HG03103 (cell line): ENCODE measurements at regions not wholly inside any gene's neighbourhood (a gene's known extent, or its start where the extent isn't known, plus 50 kb on each side); places are given as distances from the start of the nearest gene placed in this dataset.

ENCODE experiments used
- ATAC-seq: cut with Tn5 transposase; IDR thresholded peaks from one replicate; pipeline ENCODE4 v1.9.1; 2021; ENCODE audit warnings: low read depth; ENCODE audit not compliant: unreplicated experiment

- ATAC-seq, result no peak
These were observed 864.0 kb downstream of the KCNJ2 start for GRCh38 chr17:71033336-71033735.

DNA sequence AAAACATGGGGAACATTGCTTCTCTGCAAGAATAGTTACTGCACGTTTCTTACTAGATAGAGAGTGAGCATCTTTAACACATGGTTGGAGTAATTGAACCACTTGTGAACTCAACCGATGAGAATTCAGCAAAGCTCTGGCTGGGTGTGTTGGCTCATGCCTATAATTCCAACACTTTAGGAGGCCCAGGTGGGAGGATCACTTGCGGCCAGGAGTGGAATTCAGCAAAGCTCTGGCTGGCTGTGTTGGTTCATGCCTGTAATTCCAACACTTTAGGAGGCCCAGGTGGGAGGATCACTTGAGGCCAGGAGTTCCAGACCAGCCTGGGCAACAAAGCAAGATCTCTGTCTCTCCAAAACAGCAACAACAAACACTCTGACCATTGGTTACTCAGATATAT is 865.9 kb downstream of the KCNJ2 start:
- ATAC-seq, result no peak

GRCh38 chr17:71037386-71037785 is 868.1 kb downstream of the KCNJ2 start:
- no peak for ATAC-seq

- ATAC-seq, result no peak
These were observed 870.1 kb downstream of the KCNJ2 start for GRCh38 chr17:71039391-71039790.

DNA sequence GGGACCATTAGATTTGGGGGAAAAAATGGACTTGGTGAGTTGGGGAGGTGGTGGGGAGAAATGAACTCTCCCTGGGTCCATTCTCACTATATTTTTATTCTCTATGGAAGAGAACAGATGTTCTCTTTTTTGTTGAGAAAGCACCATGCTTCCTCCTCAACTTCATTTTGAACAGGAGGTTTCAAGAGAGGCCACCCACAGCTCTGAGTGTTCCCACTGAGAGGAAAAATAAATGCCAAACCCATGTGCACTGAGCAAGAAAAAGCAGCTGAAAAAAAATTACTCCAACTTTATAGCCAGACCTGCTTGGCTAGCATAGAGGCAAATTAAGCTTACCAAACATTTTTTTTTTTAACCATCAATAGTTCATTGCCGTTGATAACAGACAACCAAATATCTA is 883.6 kb downstream of the KCNJ2 start:
- no peak for ATAC-seq

DNA sequence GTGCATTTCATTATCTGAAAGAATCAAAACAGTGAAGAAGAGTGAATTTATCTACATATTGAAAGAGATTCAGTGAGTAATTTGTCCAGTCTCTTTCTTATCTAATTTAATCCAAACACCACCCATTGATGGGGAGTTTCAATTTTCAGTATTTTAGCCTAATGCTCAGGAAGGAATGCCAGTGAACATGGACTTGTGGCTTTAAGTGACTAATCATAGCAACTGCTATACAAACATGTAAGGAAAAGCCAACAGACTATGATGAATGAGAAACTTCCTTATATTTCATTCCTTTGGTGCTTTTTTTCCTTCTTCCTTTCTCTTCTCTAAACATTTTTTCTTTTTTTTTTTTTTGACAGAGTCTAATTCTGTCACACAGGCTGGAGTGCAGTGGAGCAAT is 885.8 kb downstream of the KCNJ2 start:
- no peak for ATAC-seq

DNA sequence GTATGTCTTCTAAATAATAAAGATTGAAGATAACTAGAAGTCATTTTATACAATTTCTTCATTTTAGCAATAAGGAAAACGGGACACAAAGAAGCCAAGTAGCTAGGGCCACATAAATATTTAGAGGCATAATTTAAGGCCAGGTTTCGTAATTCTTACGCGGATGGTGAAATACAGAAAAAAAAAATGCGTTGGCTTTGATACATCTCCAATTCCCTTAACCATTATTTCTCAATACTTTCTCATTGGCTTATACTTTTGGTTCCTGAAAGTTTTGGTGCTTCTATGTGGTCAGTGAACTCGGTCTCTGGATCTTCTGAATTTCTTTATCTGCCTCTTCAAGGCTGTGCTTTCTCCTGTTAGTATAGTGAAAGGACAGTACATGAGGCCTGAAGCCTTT is 888.1 kb downstream of the KCNJ2 start:
- ATAC-seq, result no peak

- no peak for ATAC-seq
These were observed 888.6 kb downstream of the KCNJ2 start for GRCh38 chr17:71057938-71058337.

DNA sequence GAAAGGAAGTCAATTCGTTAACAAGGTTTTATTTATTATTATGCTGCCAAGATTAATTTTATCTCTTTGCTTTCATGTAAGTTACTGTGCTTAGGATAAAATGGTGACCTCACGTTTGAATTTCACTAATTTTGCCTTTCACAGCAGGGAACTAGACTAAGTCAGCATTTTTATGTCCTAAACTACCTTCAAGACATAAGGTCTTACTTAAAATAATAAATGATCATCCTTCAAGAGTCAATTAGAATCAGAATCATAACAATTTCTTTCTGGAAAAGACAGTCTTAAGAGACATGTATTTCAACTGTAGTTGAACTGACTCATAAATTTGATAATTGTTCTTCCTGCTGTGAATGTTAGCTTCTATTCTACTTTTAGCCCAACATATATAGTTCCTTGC is 893.8 kb downstream of the KCNJ2 start:
- ATAC-seq, result no peak

DNA sequence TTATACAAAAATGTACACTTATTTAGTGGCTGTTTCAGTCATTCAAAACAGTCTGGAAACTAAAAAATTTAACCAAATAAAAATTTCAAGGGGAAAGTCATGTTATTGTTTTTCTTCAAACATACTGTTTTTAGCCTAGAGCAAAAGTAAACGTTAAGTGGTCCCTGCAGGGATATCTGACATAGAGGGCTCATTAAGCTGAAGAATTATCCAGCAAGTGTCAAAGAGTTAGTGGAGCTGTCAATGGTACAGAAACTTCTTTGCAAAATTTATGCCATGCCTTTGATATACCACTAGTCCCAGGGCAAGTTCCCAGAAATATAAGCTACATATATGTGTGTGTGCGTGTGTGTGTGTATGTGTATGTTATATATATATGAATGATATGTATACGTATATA is 894.2 kb downstream of the KCNJ2 start:
- ATAC-seq, result no peak

- ATAC-seq, result no peak
These were observed 898.5 kb downstream of the KCNJ2 start for GRCh38 chr17:71067669-71068407.

DNA sequence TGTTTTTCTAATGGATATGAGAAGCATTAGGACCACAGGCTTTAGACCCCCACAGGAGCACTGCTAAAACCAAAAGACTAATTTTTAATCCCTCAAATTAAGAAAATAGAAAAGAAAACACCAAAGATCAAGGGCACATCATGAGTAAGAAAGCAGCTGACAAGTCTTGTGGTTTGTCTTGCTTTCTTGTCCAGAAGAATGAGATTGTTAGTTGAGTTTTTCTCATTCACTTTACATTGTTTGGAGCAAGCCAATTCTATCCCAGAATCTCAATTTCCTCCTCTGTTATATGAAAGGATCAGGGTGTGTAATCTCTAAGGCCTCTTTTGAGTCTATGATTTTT is 899.0 kb downstream of the KCNJ2 start:
- ATAC-seq, result no peak

DNA sequence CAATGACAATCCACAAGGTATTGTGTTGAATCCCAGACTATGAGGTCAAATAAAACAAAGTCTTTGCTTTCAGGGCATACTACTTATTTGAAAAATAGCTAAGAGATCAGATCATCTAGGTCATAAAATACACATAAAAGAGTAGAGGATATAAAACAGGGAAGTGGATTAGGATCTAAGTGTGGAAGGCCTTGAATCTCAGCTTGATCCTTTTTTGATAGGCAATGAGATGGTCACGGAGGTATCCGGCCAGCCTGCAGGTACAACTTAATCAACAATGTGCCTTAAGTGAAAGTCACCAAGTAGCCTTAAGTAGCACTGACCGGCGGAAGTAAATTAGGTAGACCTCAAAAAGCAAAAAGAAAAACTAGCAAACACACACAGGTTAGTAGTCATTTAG is 901.7 kb downstream of the KCNJ2 start:
- ATAC-seq, result no peak

DNA sequence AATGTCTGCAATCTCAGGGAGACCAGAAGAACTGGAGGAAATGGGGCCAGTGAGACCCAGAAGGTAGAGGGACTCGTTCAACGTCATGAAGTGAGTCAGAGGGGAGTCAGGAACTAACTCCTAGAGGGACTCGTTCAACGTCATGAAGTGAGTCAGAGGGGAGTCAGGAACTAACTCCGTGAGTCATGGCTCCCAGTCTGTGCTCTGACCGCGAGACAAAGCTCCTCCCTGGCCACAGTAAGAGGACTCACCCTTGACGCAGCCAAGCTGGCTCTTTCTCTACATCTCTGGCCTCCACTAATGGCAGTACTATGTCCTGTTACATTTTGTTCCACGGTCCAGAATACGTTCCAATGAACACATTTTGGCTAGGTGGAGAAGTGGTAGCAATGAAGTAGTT is 902.5 kb downstream of the KCNJ2 start:
- no peak for ATAC-seq

- ATAC-seq, result no peak
These were observed 911.6 kb downstream of the KCNJ2 start for GRCh38 chr17:71080937-71081336.

DNA sequence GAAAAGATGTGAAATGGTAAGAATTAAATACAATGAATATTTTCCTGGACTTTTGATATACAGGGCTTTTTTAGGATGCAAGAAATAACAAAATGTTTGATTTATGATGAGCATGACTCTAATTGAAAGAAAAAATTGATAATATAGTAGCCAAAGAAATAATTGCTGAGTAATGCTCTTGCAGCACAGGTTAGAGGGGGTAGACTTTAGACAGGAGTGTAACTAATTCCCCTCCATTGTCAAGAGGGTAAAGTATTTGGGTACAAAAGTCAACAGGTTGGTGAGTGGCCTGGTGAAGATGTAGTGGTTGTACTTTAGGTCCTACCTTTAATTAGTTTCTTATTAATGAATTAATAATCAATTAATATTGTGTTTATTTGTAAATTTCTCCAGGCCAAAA is 912.3 kb downstream of the KCNJ2 start:
- ATAC-seq, result no peak

DNA sequence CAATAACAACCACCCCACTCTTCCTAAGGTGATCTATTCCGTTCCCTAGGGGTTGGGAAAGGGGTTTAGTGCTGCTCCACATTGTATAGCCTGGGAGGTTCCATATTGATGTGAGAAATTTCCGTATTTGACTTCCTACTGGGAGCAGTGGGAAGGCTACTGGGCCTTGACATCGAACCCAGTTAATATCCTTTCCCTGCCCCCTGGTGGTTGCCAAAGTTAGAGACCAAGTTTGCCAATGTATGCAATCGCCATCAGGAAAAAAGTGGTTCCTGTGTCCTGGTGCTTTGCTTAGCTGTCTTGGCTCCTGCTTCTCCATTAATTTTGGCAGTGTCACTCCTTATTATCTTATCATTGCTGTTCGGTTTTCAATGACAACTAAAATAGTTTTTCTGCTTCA is 914.9 kb downstream of the KCNJ2 start:
- ATAC-seq, result no peak

- no peak for ATAC-seq
These were observed 915.5 kb downstream of the KCNJ2 start for GRCh38 chr17:71084838-71085237.

- ATAC-seq, result no peak
These were observed 916.1 kb downstream of the KCNJ2 start for GRCh38 chr17:71085238-71086033.

DNA sequence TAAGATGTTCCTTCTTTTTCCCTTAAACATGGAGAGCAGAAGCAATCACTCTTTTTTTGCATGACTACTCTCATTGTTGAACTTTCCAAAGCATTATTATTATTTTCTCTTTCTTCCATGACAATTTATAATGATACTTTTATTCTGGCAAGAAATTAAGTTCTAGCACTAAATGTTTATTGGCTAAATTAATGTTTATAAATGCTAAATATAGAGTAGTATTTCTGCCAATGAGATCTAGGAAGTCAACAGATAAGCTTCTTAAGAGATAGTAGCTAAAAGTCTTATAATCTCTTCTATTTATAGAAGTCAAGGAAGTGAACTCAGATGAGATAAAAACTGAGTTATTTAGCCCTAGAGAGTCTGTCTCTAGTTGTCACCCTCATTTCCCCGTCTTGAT is 920.1 kb downstream of the KCNJ2 start:
- ATAC-seq, result no peak

GRCh38 chr17:71098071-71098470 is 928.7 kb downstream of the KCNJ2 start:
- ATAC-seq, result no peak

GRCh38 chr17:71099003-71099714 is 929.8 kb downstream of the KCNJ2 start:
- ATAC-seq, result no peak
